GM21360 (cell line): ENCODE measurements at regions not wholly inside any gene's neighbourhood (a gene's known extent, or its start where the extent isn't known, plus 50 kb on each side); places are given as distances from the start of the nearest gene placed in this dataset.

Source experiments
- ATAC-seq: cut with Tn5 transposase; IDR thresholded peaks from one replicate; pipeline ENCODE4 v1.9.1; 2021; ENCODE audit warnings: mild to moderate bottlenecking, moderate library complexity; ENCODE audit not compliant: unreplicated experiment

GRCh38 chr1:192713921-192714320 lies 78.0 kb downstream of the RGS13 start:
- no peak for ATAC-seq

- ATAC-seq, result no peak
These were observed 84.2 kb upstream of the RGS2 start for GRCh38 chr1:192724670-192725069.

- ATAC-seq, result no peak
These were observed 81.9 kb upstream of the RGS2 start for GRCh38 chr1:192726820-192727504.

- ATAC-seq, result no peak
These were observed 79.3 kb upstream of the RGS2 start for GRCh38 chr1:192729500-192729899.

- no peak for ATAC-seq
These were observed 78.6 kb upstream of the RGS2 start for GRCh38 chr1:192730198-192730597.

- ATAC-seq, result peak; percentile 81
These were observed 76.1 kb upstream of the RGS2 start for GRCh38 chr1:192732787-192733186.

GRCh38 chr1:192735298-192735915 lies 73.4 kb upstream of the RGS2 start:
- no peak for ATAC-seq

GRCh38 chr1:192737306-192737705 lies 71.5 kb upstream of the RGS2 start:
- ATAC-seq, result no peak

GRCh38 chr1:192739476-192740184 lies 69.2 kb upstream of the RGS2 start:
- ATAC-seq, result no peak

- no peak for ATAC-seq
These were observed 68.6 kb upstream of the RGS2 start for GRCh38 chr1:192740214-192740613.

GRCh38 chr1:192741095-192741494 lies 67.7 kb upstream of the RGS2 start:
- no peak for ATAC-seq

GRCh38 chr1:192747301-192747700 lies 61.5 kb upstream of the RGS2 start:
- ATAC-seq, result no peak

GRCh38 chr1:192747943-192748342 lies 60.9 kb upstream of the RGS2 start:
- no peak for ATAC-seq

- ATAC-seq, result no peak
These were observed 59.5 kb upstream of the RGS2 start for GRCh38 chr1:192749349-192749748.

- ATAC-seq, result no peak
These were observed 57.6 kb upstream of the RGS2 start for GRCh38 chr1:192751260-192751659.

- no peak for ATAC-seq
These were observed 52.5 kb upstream of the RGS2 start for GRCh38 chr1:192756314-192756713.

- no peak for ATAC-seq
These were observed 52.0 kb upstream of the RGS2 start for GRCh38 chr1:192756847-192757246.

- no peak for ATAC-seq
These were observed 50.3 kb upstream of the RGS2 start for GRCh38 chr1:192758492-192758891.
